ENCODE measurements at regions not wholly inside any gene's neighbourhood (a gene's known extent, or its start where the extent isn't known, plus 50 kb on each side); places are given as distances from the start of the nearest gene placed in this dataset.

GRCh38 chr6:4482461-4482860, 293.7 kb upstream of the CDYL start:
- no peak for TF ChIP-seq CTCF (IDR thresholded peaks at IDR 0.05 in 8 of 11, conservative IDR thresholded peaks at IDR 0.05 in 3 of 11)
- TF ChIP-seq POLR2A (IDR thresholded peaks at IDR 0.05) = no peak
- TF ChIP-seq POLR2AphosphoS5 (IDR thresholded peaks at IDR 0.05) = no peak

All from spleen (tissue), 7 donors.